Mammary epithelial cell (primary cell): ENCODE measurements at regions not wholly inside any gene's neighbourhood (a gene's known extent, or its start where the extent isn't known, plus 50 kb on each side); places are given as distances from the start of the nearest gene placed in this dataset.
"Not testable (repeated sequence)": the region's sequence is repeated elsewhere in the genome, so short reads cannot be mapped to it uniquely, and the experiment has no call there.

ENCODE experiments used
- EZH2 ChIP-seq: IDR thresholded peaks from 2 replicates; pipeline ENCODE4 v1.6.1; 2012; ENCODE audit warnings: low read length, inconsistent platforms, borderline replicate concordance
- TF ChIP-seq, protein P1 (sequence below), 2 donors: IDR thresholded peaks in 1 of 2; conservative IDR thresholded peaks in 1 of 2; 2 replicates each; pipeline ENCODE4 v1.5.1; 2011 to 2012; ENCODE audit warnings: inconsistent platforms in 2 of 2, low read length in 2 of 2, mild to moderate bottlenecking in 2 of 2, control low read depth in 1 of 2, low read depth in 1 of 2; ENCODE audit not compliant: insufficient read depth in 1 of 2; ENCODE audit errors: extremely low read depth in 1 of 2

DNA sequence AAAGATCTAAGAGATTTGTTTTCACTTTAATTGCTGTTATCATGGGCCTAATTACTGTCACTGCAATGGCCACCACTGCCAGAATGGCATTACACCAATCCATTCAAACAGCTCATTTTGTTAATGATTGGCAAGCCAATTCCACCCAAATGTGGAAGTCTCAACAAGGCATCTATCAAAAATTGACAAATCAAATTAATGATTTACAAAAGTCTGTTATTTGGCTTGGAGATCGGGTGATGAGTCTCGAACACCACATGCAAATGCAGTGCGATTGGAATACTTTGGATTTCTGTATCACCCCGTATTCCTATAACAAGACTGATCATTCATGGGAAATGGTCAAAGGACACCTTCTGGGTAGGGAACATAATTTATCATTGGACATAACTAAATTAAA lies 568.7 kb upstream of the PTGER4 start:
- TF ChIP-seq, protein P1, sequence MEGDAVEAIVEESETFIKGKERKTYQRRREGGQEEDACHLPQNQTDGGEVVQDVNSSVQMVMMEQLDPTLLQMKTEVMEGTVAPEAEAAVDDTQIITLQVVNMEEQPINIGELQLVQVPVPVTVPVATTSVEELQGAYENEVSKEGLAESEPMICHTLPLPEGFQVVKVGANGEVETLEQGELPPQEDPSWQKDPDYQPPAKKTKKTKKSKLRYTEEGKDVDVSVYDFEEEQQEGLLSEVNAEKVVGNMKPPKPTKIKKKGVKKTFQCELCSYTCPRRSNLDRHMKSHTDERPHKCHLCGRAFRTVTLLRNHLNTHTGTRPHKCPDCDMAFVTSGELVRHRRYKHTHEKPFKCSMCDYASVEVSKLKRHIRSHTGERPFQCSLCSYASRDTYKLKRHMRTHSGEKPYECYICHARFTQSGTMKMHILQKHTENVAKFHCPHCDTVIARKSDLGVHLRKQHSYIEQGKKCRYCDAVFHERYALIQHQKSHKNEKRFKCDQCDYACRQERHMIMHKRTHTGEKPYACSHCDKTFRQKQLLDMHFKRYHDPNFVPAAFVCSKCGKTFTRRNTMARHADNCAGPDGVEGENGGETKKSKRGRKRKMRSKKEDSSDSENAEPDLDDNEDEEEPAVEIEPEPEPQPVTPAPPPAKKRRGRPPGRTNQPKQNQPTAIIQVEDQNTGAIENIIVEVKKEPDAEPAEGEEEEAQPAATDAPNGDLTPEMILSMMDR (conservative IDR thresholded peaks at IDR 0.05 in 1 of 2, IDR thresholded peaks at IDR 0.05 in 1 of 2; ENCODE audit: extremely low read depth in 1 of 2, insufficient read depth in 1 of 2, low read depth in 1 of 2, low read length in 2 of 2): not testable (repeated sequence)
- not testable (repeated sequence) for TF ChIP-seq EZH2
